GM21381 (cell line): ENCODE measurements at regions not wholly inside any gene's neighbourhood (a gene's known extent, or its start where the extent isn't known, plus 50 kb on each side); places are given as distances from the start of the nearest gene placed in this dataset.

Experiments
- ATAC-seq: cut with Tn5 transposase; IDR thresholded peaks from one replicate; pipeline ENCODE4 v1.9.1; 2021; ENCODE audit warnings: mild to moderate bottlenecking, moderate library complexity; ENCODE audit not compliant: unreplicated experiment

DNA sequence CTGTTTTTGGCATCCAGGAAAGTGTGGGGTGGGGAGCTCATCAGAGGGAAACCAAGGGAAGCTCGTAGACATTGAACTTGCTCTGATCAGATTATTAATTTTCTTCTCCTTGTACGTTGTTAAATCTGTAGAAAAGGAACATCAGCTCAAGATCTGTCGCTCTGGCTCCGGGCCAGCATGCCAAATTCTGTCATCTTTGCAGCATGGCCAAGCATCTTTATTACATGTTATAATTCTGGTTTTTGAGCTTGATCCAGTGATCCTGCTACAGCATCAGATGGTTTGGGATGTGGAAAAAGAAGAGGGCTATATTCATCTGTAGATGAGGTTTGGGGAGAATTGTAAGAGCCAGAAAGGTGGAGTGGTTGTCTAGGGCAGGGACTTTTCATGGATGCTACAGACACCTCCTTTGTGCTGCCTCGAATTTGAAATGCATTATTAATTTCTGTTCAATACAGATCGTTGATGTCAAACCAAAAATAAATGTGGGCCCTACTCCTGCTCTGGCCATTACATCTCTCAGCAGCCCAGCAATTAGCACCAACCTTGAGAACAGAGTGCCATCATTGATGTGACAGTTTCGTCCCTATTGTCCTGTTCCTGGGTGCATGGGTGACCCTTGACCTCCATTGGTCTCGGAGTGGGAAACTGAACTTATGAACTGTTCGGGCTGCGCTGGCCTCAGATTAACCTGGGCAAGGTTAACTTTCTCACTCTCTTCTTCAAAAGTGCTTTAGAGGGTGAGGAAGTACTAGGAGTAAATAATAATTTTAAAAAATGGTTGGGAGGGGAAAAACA, 250.8 kb downstream of the SOX4 start:
- no peak for ATAC-seq

DNA sequence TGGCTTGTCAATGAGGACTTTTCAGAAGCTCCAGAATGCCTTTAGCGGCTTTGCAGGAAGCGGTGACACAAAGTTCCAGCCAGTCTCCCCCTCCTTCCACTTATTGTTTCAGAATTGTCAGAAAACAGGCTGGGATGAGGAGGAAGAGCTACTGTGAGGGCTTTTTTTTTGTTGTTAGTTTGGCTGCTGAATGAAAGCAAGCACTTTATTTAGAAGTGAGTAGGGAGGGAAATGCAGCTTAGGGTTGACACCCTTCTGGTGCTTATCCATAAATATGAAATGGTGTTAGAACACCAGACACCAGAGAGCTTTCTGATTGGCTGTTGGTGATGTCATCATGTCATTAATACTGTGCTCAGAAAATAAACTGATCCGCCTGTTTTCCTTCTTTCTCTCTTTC, 251.5 kb downstream of the SOX4 start:
- no peak for ATAC-seq

DNA sequence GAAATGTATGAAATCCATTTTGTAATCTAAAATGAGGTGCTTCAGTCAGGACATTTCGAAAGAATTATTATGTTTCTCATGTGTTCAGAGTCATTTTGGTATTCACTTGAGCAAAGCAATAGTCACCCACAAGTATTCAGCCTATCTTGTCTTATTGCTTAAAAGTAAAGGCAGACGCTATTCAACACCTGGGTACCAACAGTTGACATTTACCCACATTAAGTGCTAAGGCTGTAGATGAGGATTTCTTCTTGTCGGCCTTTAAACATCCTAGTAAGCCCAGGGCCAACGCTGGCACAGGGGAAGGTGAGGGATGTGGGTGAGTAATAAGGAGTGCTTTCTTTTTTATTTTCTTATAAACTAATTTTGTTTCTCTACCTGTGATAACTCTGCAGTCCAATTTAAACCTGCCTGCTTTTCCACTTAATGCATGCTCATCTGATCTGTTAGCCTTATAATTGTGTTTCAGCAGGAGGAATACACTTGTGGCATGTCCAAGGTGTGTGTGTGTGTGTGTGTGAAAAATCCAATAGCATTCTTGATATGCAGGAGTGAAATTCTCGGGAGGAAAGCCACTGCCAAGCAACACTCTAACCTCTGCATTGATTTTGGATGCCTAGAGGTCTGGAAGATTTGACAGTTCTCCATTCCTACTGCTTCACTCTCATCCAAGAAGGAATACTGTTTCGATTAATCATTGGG, 252.0 kb downstream of the SOX4 start:
- ATAC-seq, result no peak

DNA sequence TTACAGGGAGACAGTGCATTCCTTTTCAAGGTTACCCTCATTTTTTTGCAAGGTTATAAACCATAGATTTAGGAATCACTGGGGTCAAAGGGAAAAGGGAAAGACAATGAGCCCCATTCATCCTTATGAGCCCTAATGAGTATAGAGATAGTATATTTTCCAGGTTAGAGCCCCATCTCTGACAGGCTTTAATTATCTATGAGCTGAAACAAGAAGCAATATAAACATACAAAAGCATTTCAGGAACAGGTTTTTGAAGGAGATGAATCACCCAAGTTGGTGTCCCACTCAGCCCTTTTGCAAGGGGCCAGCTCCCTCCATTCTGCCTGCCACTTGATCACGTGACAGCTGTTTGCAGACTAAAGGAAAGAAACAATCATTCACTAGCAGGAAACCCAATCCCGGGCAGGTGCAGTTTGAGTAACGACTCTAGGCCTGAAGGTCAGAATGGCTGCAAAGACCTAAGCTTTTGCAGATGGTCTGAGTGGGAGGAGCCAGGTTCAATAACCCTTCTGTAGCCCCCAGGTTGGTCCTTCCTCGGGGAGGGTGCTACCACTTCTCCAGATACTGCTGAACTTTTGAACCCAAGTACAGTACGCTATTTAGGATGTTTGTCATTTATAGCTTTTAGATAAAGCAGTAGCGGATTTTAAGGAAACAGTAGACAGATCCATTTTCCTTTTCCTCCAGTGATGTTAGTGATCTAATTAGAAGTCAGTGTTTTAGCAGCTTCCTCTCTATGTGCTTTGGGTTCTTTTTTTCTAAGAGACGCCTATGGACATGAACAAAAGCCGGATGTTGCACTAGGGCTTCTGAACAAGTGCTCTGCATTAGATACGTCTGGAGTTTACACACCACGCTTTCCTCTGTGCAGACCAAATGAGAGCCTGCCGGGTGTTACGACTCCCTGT, 253.2 kb downstream of the SOX4 start:
- peak; percentile 55 for ATAC-seq

- ATAC-seq, result no peak
Measured at GRCh38 chr6:21847711-21848480, 254.3 kb downstream of the SOX4 start.

- ATAC-seq, result no peak
Measured at GRCh38 chr6:21850691-21851090, 257.1 kb downstream of the SOX4 start.

DNA sequence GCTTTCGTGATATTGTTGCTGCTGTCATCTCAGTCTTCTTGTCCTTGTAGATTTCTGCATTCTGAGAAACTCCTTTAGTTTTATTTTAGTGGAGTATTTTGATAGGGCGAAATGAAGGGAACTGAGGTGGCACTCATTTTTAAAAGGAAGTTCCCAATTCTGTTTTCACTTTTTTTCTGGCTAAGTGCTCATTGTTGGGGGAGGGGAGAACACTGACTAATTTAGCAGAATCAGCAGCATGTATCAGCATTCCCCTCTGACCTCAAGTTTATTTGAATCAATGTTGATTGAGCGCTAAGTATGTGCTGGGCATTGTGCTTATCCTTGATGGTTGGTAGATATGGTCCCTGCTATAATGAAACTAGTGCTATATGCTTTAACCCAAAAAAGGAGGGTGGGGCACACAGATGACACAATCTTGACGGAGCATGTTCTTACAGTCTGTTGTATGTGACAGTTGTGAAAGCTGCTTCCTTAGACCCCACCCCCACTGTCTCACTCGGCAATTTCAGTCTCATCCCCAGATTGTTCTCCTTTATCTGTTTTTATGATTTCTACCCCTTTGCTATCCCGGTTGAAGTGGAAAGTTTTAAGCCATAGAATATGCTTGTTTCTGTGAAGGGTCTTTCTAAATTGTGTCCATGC, 262.4 kb downstream of the SOX4 start:
- no peak for ATAC-seq

GRCh38 chr6:21856456-21856825, 262.9 kb downstream of the SOX4 start:
- ATAC-seq, result no peak

GRCh38 chr6:21856844-21857243, 263.3 kb downstream of the SOX4 start:
- no peak for ATAC-seq

DNA sequence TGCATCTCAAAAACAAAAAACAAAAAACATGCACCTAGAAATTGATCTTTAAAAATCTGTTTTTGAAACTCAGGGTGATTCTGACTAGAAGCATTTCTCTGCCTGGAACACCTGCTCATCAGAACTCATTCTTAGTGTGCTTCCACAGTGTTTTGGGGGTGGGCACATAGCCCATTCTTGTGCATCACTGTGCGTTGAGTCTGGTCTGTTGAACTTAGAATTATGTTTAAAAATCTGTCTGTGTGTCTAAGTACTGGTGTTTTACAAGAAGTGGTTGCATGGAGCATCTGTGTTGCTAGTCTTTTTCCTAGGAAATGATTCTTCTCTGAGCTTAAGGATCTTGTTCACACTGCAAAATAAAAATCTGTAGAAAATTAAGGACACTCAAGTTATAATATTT, 264.5 kb downstream of the SOX4 start:
- no peak for ATAC-seq

DNA sequence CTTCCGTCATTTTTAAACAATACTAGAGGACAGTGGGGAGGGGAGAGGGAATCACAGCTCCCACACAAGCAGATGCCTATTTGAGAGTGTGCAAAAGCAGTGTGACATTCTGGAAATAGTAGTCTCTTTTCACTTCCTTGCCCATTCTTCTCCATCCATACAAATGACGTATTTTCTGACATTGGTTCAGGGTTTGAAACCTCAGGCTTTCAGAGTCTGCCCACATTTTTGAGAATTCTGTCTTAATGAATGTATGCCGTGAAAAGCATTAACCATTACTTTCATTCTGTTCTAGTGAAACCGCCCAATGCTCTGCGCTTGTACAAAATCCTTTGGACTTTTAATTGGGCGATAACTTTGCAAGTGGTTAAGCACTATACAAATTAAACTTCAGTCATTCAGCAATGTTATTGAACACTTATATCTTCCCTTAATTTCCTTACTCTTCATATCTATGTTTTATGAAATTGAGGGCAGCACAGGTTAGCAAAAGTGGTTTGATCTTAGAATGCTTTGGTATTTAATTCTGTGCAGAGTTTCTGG, 265.7 kb downstream of the SOX4 start:
- no peak for ATAC-seq

DNA sequence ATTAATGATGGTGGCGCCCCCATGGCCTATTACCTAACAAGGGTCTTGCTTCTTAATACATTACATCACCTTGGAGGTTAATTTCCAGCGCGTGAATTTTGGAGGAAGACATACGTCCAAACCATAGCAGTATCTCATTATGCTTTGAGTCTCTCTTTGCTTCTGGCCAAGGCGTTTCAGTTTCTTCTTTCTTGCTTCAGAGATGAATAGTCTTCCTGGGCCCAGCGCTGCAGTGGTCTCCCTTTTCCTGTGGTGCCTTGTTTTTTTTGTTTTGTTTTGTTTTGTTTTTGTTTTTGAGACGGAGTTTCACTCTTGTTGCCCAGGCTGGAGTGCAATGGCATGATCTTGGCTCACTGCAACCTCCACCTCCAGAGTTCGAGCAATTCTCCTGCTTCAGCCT, 268.4 kb downstream of the SOX4 start:
- ATAC-seq, result no peak

GRCh38 chr6:21864206-21864605, 270.7 kb downstream of the SOX4 start:
- ATAC-seq, result no peak

- no peak for ATAC-seq
Measured at GRCh38 chr6:21868226-21868625, 274.7 kb downstream of the SOX4 start.

- ATAC-seq, result no peak
Measured at GRCh38 chr6:21869085-21869771, 275.7 kb downstream of the SOX4 start.

GRCh38 chr6:21870076-21870730, 276.7 kb downstream of the SOX4 start:
- no peak for ATAC-seq

DNA sequence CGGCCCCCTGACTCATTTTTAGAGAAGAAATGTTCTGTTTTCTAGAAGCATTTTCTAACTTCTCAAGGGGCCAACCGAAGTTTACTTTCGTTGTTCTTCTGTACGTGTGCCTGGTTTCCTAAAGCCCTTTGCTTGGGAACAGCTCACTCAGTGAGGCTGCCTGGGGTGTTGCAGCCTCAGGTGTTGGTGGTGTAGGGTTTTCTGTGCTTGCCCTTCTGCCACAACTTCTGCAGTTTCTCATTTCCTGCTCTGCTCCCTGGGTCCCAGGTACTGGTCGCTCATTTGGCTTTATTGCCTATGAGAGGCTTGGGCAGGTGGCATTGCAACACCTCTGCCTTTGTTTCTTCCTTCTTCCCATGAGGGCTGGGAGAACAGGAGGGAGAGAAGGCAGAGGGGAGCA, 278.3 kb downstream of the SOX4 start:
- ATAC-seq, result no peak

- ATAC-seq, result no peak
Measured at GRCh38 chr6:21872749-21873148, 279.2 kb downstream of the SOX4 start.

GRCh38 chr6:21873562-21873961, 280.0 kb downstream of the SOX4 start:
- no peak for ATAC-seq
